Activated T-cell treated with anti-CD3 and anti-CD28 coated beads for 4 hours (primary cell): ENCODE measurements at regions not wholly inside any gene's neighbourhood (a gene's known extent, or its start where the extent isn't known, plus 50 kb on each side); places are given as distances from the start of the nearest gene placed in this dataset.
"Not testable (repeated sequence)": the region's sequence is repeated elsewhere in the genome, so short reads cannot be mapped to it uniquely, and the experiment has no call there.

Experiments used
- DNase-seq: peaks from one replicate; pipeline ENCODE4 v3.0.0-alpha.2; 2020

- DNase-seq, result no peak
Measured at GRCh38 chr6:169142538-169142844, 111.2 kb downstream of the THBS2 start.

GRCh38 chr6:169141671-169142537 is 111.7 kb downstream of the THBS2 start:
- no peak for DNase-seq

- no peak for DNase-seq
Measured at GRCh38 chr6:169140986-169141495, 112.6 kb downstream of the THBS2 start.

GRCh38 chr6:169139179-169139971 is 114.3 kb downstream of the THBS2 start:
- DNase-seq, result no peak

GRCh38 chr6:169132352-169132940 is 121.2 kb downstream of the THBS2 start:
- no peak for DNase-seq

GRCh38 chr6:169131390-169131789 is 122.3 kb downstream of the THBS2 start:
- no peak for DNase-seq

GRCh38 chr6:169130113-169130512 is 123.5 kb downstream of the THBS2 start:
- DNase-seq, result no peak

- DNase-seq, result no peak
Measured at GRCh38 chr6:169121013-169121412, 132.6 kb downstream of the THBS2 start.

GRCh38 chr6:169119669-169120068 is 134.0 kb downstream of the THBS2 start:
- no peak for DNase-seq

- no peak for DNase-seq
Measured at GRCh38 chr6:169118346-169118830, 135.3 kb downstream of the THBS2 start.

GRCh38 chr6:169117663-169118062 is 136.0 kb downstream of the THBS2 start:
- no peak for DNase-seq

GRCh38 chr6:169115632-169116031 is 138.0 kb downstream of the THBS2 start:
- DNase-seq, result no peak

- DNase-seq, result not testable (repeated sequence)
Measured at GRCh38 chr6:169114632-169115031, 139.0 kb downstream of the THBS2 start.

- DNase-seq, result no peak
Measured at GRCh38 chr6:169112483-169113320, 140.9 kb downstream of the THBS2 start.

- DNase-seq, result no peak
Measured at GRCh38 chr6:169111203-169111602, 142.4 kb downstream of the THBS2 start.

- no peak for DNase-seq
Measured at GRCh38 chr6:169109411-169110220, 144.0 kb downstream of the THBS2 start.

GRCh38 chr6:169108753-169109152 is 144.9 kb downstream of the THBS2 start:
- no peak for DNase-seq

- DNase-seq, result no peak
Measured at GRCh38 chr6:169106176-169106575, 147.5 kb downstream of the THBS2 start.

- DNase-seq, result no peak
Measured at GRCh38 chr6:169101981-169102380, 151.7 kb downstream of the THBS2 start.

- no peak for DNase-seq
Measured at GRCh38 chr6:169101036-169101805, 152.4 kb downstream of the THBS2 start.
